H9 (cell line): ENCODE measurements at regions not wholly inside any gene's neighbourhood (a gene's known extent, or its start where the extent isn't known, plus 50 kb on each side); places are given as distances from the start of the nearest gene placed in this dataset.
A peak's percentile ranks its signal among the peaks of the same experiment; 100 is the strongest.

Source experiments
- DNase-seq: peaks from one replicate; pipeline ENCODE4 v3.0.0-alpha.2; 2017
- H2AFZ ChIP-seq: one replicate; pipeline ENCODE4 v1.6.1; 2013; ENCODE audit warnings: mild to moderate bottlenecking, low read length, control low read depth, moderate library complexity
- H2AK5ac ChIP-seq: 2 replicates; pipeline ENCODE4 v1.6.1; 2013; ENCODE audit warnings: low read length, control low read depth, mixed read lengths; ENCODE audit not compliant: insufficient read length
- H2BK120ac ChIP-seq: one replicate; pipeline ENCODE4 v1.6.1; 2013; ENCODE audit warnings: low read depth, mild to moderate bottlenecking, low read length, control low read depth, inconsistent platforms; ENCODE audit not compliant: poor library complexity, severe bottlenecking
- H2BK12ac ChIP-seq: 2 replicates; pipeline ENCODE4 v1.6.1; 2013; ENCODE audit warnings: low read length, control low read depth, mixed read lengths, low read depth; ENCODE audit not compliant: insufficient read length
- H2BK15ac ChIP-seq: 2 replicates; pipeline ENCODE4 v1.6.1; 2013; ENCODE audit warnings: low read depth, low read length, control low read depth
- H2BK20ac ChIP-seq: one replicate; pipeline ENCODE4 v1.6.1; 2013; ENCODE audit warnings: low read depth, mild to moderate bottlenecking, low read length, control low read depth, inconsistent platforms; ENCODE audit not compliant: poor library complexity, severe bottlenecking
- H2BK5ac ChIP-seq: 2 replicates; pipeline ENCODE4 v1.6.1; 2013; ENCODE audit warnings: low read length, control low read depth, mixed read lengths; ENCODE audit not compliant: insufficient read length
- H3K14ac ChIP-seq: 2 replicates; pipeline ENCODE4 v1.6.1; 2013; ENCODE audit warnings: low read length, control low read depth; ENCODE audit not compliant: insufficient read depth
- H3K18ac ChIP-seq: 2 replicates; pipeline ENCODE4 v1.6.1; 2013; ENCODE audit warnings: low read depth, mild to moderate bottlenecking, mixed read lengths, low read length, control low read depth; ENCODE audit not compliant: insufficient read length
- H3K23ac ChIP-seq: 2 replicates; pipeline ENCODE4 v1.6.1; 2013; ENCODE audit warnings: low read length, control low read depth, mixed read lengths, low read depth; ENCODE audit not compliant: insufficient read length
- H3K23me2 ChIP-seq: 2 replicates; pipeline ENCODE4 v1.6.1; 2013; ENCODE audit warnings: low read depth, mild to moderate bottlenecking, mixed read lengths, low read length, control low read depth; ENCODE audit not compliant: insufficient read length, poor library complexity, severe bottlenecking
- H3K27ac ChIP-seq: 2 replicates; pipeline ENCODE4 v1.5.1; 2013; ENCODE audit warnings: low read length, control low read depth, mixed read lengths, low read depth; ENCODE audit not compliant: insufficient read length
- H3K27me3 ChIP-seq: 2 replicates; pipeline ENCODE4 v1.6.1; 2013; ENCODE audit warnings: low read length, control low read depth, inconsistent platforms; ENCODE audit not compliant: insufficient read depth
- H3K4ac ChIP-seq: 2 replicates; pipeline ENCODE4 v1.6.1; 2013; ENCODE audit warnings: low read depth, mild to moderate bottlenecking, control low read depth, inconsistent platforms, low read length, moderate library complexity
- H3K4me1 ChIP-seq: 2 replicates; pipeline ENCODE4 v1.6.1; 2013; ENCODE audit warnings: low read length, control low read depth, inconsistent platforms; ENCODE audit not compliant: insufficient read depth
- H3K4me2 ChIP-seq: 2 replicates; pipeline ENCODE4 v1.6.1; 2013; ENCODE audit warnings: low read length, control low read depth, mixed read lengths; ENCODE audit not compliant: insufficient read length, insufficient read depth
- H3K56ac ChIP-seq: 2 replicates; pipeline ENCODE4 v1.6.1; 2013; ENCODE audit warnings: low read depth, mild to moderate bottlenecking, mixed read lengths, low read length, control low read depth; ENCODE audit not compliant: insufficient read length
- H3K79me1 ChIP-seq: 2 replicates; pipeline ENCODE4 v1.6.1; 2013; ENCODE audit warnings: low read depth, mild to moderate bottlenecking, moderate library complexity, low read length, control low read depth, inconsistent platforms; ENCODE audit not compliant: insufficient read depth, poor library complexity, severe bottlenecking
- H3K79me2 ChIP-seq: 2 replicates; pipeline ENCODE4 v1.6.1; 2013; ENCODE audit warnings: low read length, control low read depth, inconsistent platforms; ENCODE audit not compliant: insufficient read depth
- H3K9ac ChIP-seq: 2 replicates; pipeline ENCODE4 v1.6.1; 2013; ENCODE audit warnings: low read length, control low read depth, mixed read lengths; ENCODE audit not compliant: insufficient read length; ENCODE audit errors: extremely low read depth
- H3K9me3 ChIP-seq: one replicate; pipeline ENCODE4 v1.6.1; 2013; ENCODE audit warnings: low read depth, low read length, inconsistent platforms; ENCODE audit not compliant: control insufficient read depth
- H3T11ph ChIP-seq: one replicate; pipeline ENCODE4 v1.6.1; 2013; ENCODE audit warnings: mild to moderate bottlenecking, low read length, control low read depth, inconsistent platforms
- H4K20me1 ChIP-seq: one replicate; pipeline ENCODE4 v1.6.1; 2013; ENCODE audit not compliant: control insufficient read depth, insufficient read length, insufficient read depth
- H4K5ac ChIP-seq: 2 replicates; pipeline ENCODE4 v1.6.1; 2013; ENCODE audit warnings: low read depth, mild to moderate bottlenecking, mixed read lengths, low read length, control low read depth; ENCODE audit not compliant: insufficient read length
- H4K8ac ChIP-seq: replicated peaks from 2 replicates; pipeline ENCODE4 v1.6.1; 2013; ENCODE audit warnings: low read length, control low read depth, mixed read lengths, low read depth; ENCODE audit not compliant: insufficient read length
- H4K91ac ChIP-seq: 2 replicates; pipeline ENCODE4 v1.6.1; 2013; ENCODE audit warnings: low read depth, mild to moderate bottlenecking, moderate library complexity, mixed read lengths, low read length, control low read depth; ENCODE audit not compliant: insufficient read length
- H3K27ac Mint-ChIP-seq, 3 experiments: 2 replicates in 2 of 3; 3 replicates in 1 of 3; pipeline ENCODE4 v1.8.0; 2020 to 2021; ENCODE audit warnings: mixed read lengths in 3 of 3, mild to moderate bottlenecking in 1 of 3, moderate library complexity in 1 of 3
- H3K27me3 Mint-ChIP-seq: 2 replicates; pipeline ENCODE4 v1.8.0; 2021; ENCODE audit warnings: low read depth, mild to moderate bottlenecking, moderate library complexity, mixed read lengths
- H3K36me3 Mint-ChIP-seq, 3 experiments: 2 replicates in 2 of 3; 3 replicates in 1 of 3; pipeline ENCODE4 v1.8.0; 2020 to 2021; ENCODE audit warnings: low read depth in 3 of 3, mixed read lengths in 3 of 3; ENCODE audit not compliant: insufficient read depth in 1 of 3
- H3K4me1 Mint-ChIP-seq, 2 experiments: 2 replicates each; pipeline ENCODE4 v1.8.0; 2020; ENCODE audit warnings: mixed read lengths in 2 of 2
- H3K4me3 Mint-ChIP-seq, 2 experiments: 2 replicates in 1 of 2; 3 replicates in 1 of 2; pipeline ENCODE4 v1.8.0; 2020 to 2021; ENCODE audit warnings: mild to moderate bottlenecking in 2 of 2, mixed read lengths in 2 of 2, moderate library complexity in 1 of 2
- H3K9me3 Mint-ChIP-seq, 2 experiments: 2 replicates in 1 of 2; 3 replicates in 1 of 2; pipeline ENCODE4 v1.8.0; 2020; ENCODE audit warnings: mild to moderate bottlenecking in 2 of 2, mixed read lengths in 2 of 2, moderate library complexity in 1 of 2
- CTCF ChIP-seq: fragments of 200-600 bp; sonication (generic); conservative IDR thresholded peaks from 3 replicates; pipeline ENCODE4 v1.8.0; 2021; ENCODE audit warnings: antibody characterized with exemption, mild to moderate bottlenecking
- WGBS: extraction: QIAGEN DNeasy Blood & Tissue Kit; methylation state at CpG from one replicate; pipeline ENCODE4 v1.1.7; 2013; ENCODE audit warnings: missing lambda C conversion rate, low lambda C conversion rate, mixed read lengths; ENCODE audit not compliant: insufficient read length; ENCODE audit errors: extremely low coverage; 5-methylcytosine and 5-hydroxymethylcytosine counted together

DNA sequence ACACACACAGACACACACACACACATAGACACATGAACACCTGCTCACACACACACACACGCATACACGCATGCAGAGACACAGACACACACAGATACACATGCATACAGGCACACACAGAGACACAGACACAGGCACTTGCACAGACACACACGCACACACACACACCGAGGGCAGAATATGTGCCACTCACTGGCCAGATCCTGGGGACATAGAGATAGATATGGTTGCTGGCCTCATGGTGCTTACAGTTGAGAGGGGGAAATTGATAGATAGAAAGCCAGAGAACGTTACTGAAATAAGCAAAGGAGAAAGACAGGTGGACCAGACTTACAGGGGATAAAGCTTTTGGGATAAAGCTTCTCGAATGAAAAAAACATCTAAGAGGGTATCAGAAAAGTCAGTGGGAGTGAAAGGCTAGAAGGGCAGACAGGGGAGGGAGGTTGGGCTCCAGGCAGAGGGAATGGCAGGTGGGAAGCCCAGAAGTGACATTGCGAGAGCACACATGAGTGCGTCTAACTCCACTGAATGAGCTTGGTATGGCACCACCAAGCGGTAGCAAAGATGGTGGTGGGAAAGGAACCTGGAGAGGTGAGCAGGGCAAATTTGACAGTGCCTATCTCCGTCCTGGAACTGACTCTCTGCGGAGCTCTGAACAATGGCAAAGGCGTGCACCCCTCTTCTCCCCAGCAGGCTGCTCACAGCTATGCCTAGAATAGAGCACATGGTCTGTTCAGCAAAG is 390.1 kb upstream of the TRIB2 start:
- peak; percentile 61 for DNase-seq
- no peaks in the 10 kb centered on the region for H3K9me3 ChIP-seq
- H3K4me1 Mint-ChIP-seq = no peaks in the 10 kb centered on the region
- no peaks in the 10 kb centered on the region for H3K79me2 ChIP-seq
- no peak overlapping the region for H2BK120ac ChIP-seq
- no peak overlapping the region for H2BK20ac ChIP-seq
- no peak overlapping the region for H3K27ac ChIP-seq
- H2BK12ac ChIP-seq = no peak overlapping the region
- peaks cover 3 to 4% of the 10 kb centered on the region in 2 experiments; a peak in 1 of 5 replicates for H3K9me3 Mint-ChIP-seq
- no peak overlapping the region for H3T11ph ChIP-seq
- peak overlapping the region; percentile 26; the same call in 1 of the 2 replicates for H2BK15ac ChIP-seq
- no peaks in the 10 kb centered on the region for H3K27me3 ChIP-seq
- no peak overlapping the region for H2AK5ac ChIP-seq
- H3K36me3 Mint-ChIP-seq = peaks cover 0 to 3% (median 2%) of the 10 kb centered on the region in 3 experiments; a peak in 1 of 7 replicates
- H3K23ac ChIP-seq = no peak overlapping the region
- H2BK5ac ChIP-seq = no peak overlapping the region
- no peak overlapping the region for H2AFZ ChIP-seq
- no peaks in the 10 kb centered on the region for H3K23me2 ChIP-seq
- no peaks in the 10 kb centered on the region for H4K20me1 ChIP-seq
- H3K27me3 Mint-ChIP-seq = peaks cover 2% of the 10 kb centered on the region
- H3K4me1 ChIP-seq = no peaks in the 10 kb centered on the region
- H3K27ac Mint-ChIP-seq = peak overlapping the region in 1 of 3 experiments; percentile 27; a peak in 1 of 7 replicates
- no peak overlapping the region for H3K14ac ChIP-seq
- H3K4me3 Mint-ChIP-seq = no peak overlapping the region
- H4K5ac ChIP-seq = no peak overlapping the region
- H3K79me1 ChIP-seq = no peaks in the 10 kb centered on the region
- peak; percentile 63 for TF ChIP-seq CTCF
- H3K9ac ChIP-seq = no peak overlapping the region
- no peak overlapping the region for H4K91ac ChIP-seq
- no peak overlapping the region for H4K8ac ChIP-seq
- H3K4me2 ChIP-seq = no peak overlapping the region
- no peak overlapping the region for H3K56ac ChIP-seq
- no peak overlapping the region for H3K4ac ChIP-seq
- no peak overlapping the region for H3K18ac ChIP-seq
- WGBS = no CpG with 5 or more reads among the region's 12 CpGs
